ENCODE measurements at regions not wholly inside any gene's neighbourhood (a gene's known extent, or its start where the extent isn't known, plus 50 kb on each side); places are given as distances from the start of the nearest gene placed in this dataset.

DNA sequence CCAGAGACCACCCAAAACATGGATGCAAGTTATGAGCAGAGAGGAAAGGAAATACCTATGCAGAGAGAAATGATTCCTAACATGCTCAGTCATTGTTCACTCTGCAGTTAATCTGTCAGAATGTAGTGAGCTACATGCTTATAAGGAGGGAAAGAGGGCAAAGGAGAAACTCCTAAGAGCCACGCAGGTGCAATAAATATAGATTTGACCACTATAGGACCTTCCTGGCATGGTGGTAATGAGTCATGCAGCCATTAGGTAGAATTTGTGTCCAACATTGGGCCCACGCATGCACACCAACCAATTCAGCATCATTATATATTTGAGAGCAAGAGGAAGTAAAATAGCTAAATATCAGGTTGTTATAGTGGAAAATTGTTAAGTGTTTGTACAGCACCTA, 699.9 kb downstream of the DSC3 start:
- DNase-seq (ENCODE audit: low spot score): no peak

DNA sequence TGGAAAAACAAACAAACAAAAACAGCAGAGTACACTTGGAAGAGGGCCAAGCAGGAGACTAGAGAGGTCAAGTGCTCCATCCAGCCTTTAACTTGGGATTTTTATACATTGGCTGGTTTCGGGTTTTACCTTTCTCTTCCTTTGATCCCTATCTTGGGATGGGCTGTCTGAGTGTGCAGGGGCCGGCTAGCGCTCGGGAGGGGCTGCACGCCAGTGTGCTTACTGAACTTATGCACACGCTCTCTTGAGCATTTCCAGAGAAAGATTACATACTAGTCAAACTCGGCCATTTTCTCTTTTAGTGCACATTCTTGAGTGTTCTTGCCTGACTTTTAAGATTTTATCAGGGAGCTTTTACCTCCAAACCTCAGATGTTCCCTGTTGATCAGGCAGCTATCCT, 707.8 kb downstream of the DSC3 start:
- no peak for DNase-seq (ENCODE audit: low spot score)

- no peak for DNase-seq (ENCODE audit: low spot score)
Observed at GRCh38 chr18:30333310-30333709, 709.2 kb downstream of the DSC3 start.

- DNase-seq (ENCODE audit: low spot score): no peak
Observed at GRCh38 chr18:30328839-30329238, 713.7 kb downstream of the DSC3 start.

GRCh38 chr18:30302181-30302580, 740.4 kb downstream of the DSC3 start:
- DNase-seq (ENCODE audit: low spot score): no peak

DNA sequence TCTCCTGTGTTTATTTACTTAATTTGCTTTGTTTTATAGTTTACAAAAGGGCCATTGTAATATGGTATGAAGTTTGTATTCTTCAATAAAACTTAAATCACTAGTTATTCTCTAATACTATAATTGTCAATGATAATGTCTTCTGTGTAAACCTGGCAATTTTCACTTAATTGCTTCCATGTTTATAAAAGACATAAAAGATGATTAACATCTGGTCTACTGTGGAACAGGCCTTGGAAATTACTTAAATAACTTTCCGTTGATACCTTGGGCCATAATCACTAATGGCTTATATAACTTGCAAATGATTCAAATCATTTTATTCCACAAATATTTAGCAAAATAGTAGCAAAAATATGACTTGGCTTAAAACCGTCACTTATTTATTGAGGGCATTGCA, 743.8 kb downstream of the DSC3 start:
- DNase-seq (ENCODE audit: low spot score): no peak

DNA sequence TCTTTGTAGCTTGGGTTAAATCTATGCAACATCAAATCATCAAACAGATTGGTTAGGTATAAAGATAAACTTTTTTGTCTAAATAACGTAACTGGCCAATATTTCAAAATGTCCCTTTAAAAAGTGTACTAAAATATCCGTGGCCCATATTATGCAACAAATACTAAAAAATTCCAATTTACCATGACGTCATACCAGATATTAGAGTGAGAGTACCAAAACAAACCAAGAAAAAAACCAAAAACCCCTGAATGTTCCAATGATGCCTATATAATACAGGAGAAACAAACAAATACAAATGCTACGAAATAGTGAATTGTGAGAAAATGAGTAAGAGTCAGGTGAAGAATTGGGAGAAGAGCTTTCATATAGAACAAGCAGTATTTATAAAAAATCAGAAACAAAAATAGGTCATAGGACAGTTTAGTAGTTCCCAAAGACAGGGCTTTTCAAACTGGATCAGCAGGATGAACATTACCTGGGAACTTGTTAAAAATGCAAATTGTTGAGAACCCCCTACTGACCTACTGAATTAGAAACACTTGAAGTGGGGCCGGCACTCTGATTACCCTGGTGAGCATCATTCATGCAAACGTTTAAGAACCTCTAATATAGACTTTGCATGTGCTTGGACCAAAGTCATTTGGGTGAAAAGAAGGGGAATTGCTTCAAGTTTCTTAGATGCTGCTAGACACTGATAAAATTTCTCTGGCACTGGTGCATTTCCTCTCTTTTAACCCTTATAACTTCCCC, 753.7 kb downstream of the DSC3 start:
- no peak for DNase-seq (ENCODE audit: low spot score)

GRCh38 chr18:30280861-30281470, 761.6 kb downstream of the DSC3 start:
- peak; percentile 66 for DNase-seq (ENCODE audit: low spot score)

DNA sequence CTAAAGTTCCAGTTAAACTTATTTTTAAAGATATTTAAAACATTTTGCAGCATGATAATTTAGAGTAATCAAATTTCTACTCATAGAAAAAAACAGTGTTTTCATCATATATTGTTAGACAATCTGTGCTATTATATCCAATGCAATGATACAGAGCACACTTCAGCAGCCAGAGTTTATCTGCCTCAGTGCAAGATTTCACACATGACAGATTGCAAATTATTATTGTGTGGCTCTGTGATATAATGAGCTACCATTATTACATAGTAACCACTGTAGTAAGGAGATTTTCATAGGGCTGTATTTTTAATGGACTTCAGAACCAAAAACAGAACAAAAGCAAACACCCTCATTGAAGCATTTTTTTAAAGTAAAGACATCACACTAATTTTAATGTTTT, 762.4 kb downstream of the DSC3 start:
- no peak for DNase-seq (ENCODE audit: low spot score)

DNA sequence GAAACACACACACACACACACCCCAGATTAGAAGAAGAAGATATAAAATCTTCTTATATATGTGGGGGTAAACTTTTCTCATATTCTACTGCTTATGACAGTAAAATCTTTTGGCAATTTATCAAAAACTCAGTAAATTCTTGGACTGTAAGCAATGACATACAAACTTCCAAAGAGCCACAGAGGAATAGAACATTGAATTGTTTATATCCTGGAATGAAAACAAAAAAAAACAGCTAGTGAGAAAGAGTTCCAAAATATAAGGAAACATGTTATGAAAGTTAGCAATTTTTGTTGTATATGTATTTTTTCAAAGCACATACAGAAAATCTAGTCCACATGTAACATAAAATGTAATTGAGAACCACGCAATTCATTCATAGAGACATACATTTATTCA, 764.9 kb downstream of the DSC3 start:
- no peak for DNase-seq (ENCODE audit: low spot score)

DNA sequence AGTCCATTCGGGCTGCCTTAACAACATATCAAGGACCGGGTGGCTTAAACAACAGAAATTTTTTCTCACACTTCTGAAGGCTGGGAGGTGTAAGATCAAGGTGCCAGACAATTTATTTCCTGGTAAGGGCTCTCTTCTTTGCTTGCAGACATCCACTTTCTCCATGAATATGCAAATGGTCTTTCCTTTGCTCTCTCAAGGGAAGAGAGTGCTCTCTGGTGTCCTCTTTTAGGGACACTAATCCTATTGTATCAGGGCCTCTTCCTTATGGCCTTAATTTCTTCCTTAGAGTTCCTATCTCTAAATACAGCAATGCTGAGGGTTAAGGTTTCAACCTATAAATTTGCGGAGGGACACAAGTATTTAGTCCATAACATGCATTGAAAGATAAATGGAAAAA, 770.8 kb downstream of the DSC3 start:
- DNase-seq (ENCODE audit: low spot score): no peak

GRCh38 chr18:30265190-30265589, 777.4 kb downstream of the DSC3 start:
- DNase-seq (ENCODE audit: low spot score): no peak

DNA sequence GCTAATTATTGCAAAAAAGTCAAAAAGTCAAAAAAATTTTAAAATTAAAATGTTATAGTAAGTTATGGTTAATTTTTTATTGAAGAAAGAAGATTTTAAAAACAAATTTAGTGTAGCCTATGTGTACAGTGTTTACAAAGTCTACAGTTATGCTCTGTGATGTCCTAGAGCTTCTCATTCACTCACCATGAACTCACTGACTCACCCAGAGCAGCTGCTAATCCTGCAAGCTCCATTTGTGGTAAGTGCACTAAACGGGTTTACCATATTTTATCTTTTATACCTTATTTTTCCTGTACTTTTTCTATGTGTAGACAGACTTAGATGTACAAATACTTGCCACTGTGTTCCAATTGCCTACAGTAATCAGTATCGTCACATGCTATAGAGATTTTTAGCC, 788.2 kb downstream of the DSC3 start:
- no peak for DNase-seq (ENCODE audit: low spot score)

- DNase-seq (ENCODE audit: low spot score): no peak
Observed at GRCh38 chr18:30248056-30248455, 794.5 kb downstream of the DSC3 start.

DNA sequence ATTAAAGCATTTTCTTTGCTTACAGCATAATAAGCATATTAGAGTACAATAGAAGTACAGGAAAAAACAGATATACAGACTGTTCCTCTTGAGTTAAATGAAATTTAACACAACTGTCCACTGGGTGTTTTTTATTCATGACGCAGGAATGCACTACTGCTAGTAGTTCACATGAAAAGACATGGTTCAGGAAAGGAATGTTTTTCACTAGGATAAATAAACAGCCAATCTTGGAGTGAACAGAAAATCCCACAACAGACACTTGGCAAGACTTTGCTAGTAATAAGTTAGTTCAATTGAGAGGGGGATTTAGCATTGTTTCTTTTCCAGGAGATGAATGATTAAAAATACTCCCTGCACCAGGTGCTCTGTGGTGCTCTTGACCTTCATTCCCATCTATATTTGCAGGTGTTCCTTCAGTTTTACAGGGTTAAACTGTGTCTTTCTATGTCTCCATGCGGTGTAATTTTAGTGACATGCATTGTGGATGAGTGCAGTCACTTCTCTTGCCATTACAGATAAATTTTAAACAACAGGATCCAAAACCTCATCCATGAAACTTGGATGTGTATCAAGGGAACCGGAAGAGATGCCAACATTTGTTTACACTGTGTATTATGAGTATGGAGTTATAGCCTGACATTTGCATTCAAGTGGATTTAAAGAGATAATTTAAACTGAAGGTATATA, 796.6 kb downstream of the DSC3 start:
- no peak for DNase-seq (ENCODE audit: low spot score)

DNA sequence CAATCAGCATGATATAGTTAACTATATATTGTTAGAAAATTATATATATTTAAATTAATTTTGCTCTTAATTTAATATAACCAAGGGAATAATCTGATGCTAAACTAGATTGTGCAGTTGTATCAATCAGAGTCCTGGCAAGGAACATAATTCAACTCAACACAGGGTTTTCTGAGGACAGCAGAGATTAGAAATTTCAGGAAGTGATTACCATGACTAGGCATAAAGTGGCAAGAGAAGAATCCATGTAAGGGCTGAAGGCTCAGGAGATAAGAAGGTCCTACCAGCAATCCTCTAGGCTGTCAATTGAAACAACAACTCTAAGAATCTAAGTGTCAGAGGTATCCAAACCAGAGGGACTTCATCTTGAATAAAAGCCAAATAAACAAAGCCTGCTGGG, 807.8 kb downstream of the DSC3 start:
- DNase-seq (ENCODE audit: low spot score): no peak

DNA sequence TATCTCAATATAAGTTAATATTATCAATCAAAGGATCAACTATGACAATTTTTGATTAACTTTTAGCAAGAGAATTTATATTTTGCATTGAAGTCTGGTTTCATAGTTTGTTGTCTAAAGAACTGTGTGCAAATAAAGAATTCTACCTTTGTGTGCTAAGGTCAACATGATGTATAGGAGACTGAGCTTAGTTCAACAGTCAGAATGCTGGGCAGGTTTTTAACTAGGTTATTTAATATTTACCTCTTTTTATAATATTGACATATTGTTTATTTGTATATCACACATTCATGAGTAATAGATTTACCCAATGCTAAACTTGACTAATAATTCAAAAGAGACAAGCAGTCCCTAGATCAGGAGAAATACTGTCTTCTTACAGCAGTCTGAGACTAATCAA, 831.4 kb downstream of the DSC3 start:
- no peak for DNase-seq (ENCODE audit: low spot score)

DNA sequence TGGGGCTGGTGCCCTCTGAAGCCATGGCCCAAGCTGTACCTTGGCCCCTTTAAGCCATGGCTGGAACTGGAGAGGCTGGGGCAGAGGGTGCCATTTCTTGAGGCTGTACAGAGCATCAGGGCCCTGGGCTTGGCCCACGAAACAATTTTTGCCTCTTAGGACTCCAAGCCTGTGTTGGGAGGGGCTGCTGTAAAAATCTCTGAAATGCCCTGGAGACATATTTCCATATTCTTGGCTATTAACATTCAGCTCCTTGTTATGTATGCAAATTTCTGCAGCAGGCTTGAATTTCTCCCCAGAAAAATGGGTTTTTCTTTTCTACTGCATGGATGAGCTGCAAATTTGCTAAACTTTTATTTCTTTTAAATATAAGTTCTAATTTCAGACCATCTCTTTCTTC, 834.0 kb downstream of the DSC3 start:
- no peak for DNase-seq (ENCODE audit: low spot score)

- no peak for DNase-seq (ENCODE audit: low spot score)
Observed at GRCh38 chr18:30192216-30192615, 850.3 kb downstream of the DSC3 start.

- no peak for DNase-seq (ENCODE audit: low spot score)
Observed at GRCh38 chr18:30186245-30186644, 856.3 kb downstream of the DSC3 start.

GRCh38 chr18:30177056-30177455, 865.5 kb downstream of the DSC3 start:
- DNase-seq (ENCODE audit: low spot score): no peak

DNA sequence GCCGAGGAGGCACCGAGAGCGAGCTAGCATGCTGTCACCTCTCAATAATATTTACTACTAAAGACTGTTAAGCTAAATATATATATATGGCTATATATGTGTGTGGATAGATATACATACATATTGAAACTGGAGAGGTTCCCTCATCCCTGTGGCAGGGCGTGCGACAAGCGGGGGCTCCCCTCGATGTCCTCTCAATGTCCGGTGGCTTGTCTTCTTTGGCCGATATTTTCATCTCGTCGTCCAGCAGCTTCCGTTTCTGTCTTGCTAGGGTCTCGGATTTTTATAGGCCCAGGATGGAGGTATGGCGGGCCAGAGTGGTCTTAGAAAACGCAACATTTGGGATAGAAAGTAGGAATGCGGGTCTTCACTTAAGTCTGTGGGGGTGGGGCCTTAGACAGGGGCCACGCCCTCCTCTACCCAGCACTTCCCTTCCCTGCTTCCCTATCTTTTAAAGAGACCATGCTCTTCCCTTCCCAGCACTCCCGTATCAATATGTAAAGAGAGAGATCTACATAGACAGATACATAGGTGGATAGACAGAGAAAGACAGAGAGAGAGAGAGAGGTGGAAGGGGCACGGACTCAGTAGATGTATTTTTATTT, 866.8 kb downstream of the DSC3 start:
- DNase-seq (ENCODE audit: low spot score): no peak

GRCh38 chr18:30175061-30175574, 867.4 kb downstream of the DSC3 start:
- no peak for DNase-seq (ENCODE audit: low spot score)
